Tibial nerve (tissue), 4 donors: ENCODE measurements at regions not wholly inside any gene's neighbourhood (a gene's known extent, or its start where the extent isn't known, plus 50 kb on each side); places are given as distances from the start of the nearest gene placed in this dataset.

Experiments
- DNase-seq, 2 donors: peaks; one replicate each; pipeline ENCODE4 v3.0.0-alpha.2; 2019; ENCODE audit warnings: low spot score in 2 of 2
- H3K27ac ChIP-seq, 4 donors: fragments of 200-600 bp; sonication (generic) in 3 of 4; one replicate each; pipeline ENCODE4 v1.5.1; 2017 to 2019; ENCODE audit warnings: mild to moderate bottlenecking in 1 of 4
- H3K27me3 ChIP-seq, 2 donors: fragments of 200-600 bp; sonication (generic) in 1 of 2; one replicate each; pipeline versions ENCODE4 v1.5.1 to v1.6.0; 2017 to 2019
- H3K36me3 ChIP-seq, 3 donors: fragments of 200-600 bp; sonication (generic); one replicate each; pipeline ENCODE4 v1.5.1; 2018 to 2019
- H3K4me1 ChIP-seq, 4 donors: fragments of 200-600 bp; sonication (generic) in 3 of 4; one replicate each; pipeline ENCODE4 v1.5.1; 2017 to 2019
- H3K4me3 ChIP-seq, 4 donors: fragments of 200-600 bp; sonication (generic) in 3 of 4; one replicate each; pipeline ENCODE4 v1.5.1; 2017 to 2019; ENCODE audit warnings: mild to moderate bottlenecking in 1 of 4, moderate library complexity in 1 of 4
- H3K9me3 ChIP-seq, 4 donors: fragments of 200-600 bp; sonication (generic) in 3 of 4; one replicate each; pipeline ENCODE4 v1.5.1; 2017 to 2019
- CTCF ChIP-seq, 5 experiments: fragments of 200-600 bp in 3 of 5; fragments of 450-650 bp in 2 of 5; sonication (generic) in 3 of 5; IDR thresholded peaks; one replicate each; pipeline ENCODE4 v1.5.1; 2016 to 2019; ENCODE audit warnings: antibody characterized with exemption in 5 of 5, mild to moderate bottlenecking in 3 of 5, moderate library complexity in 2 of 5
- EP300 ChIP-seq, 2 donors: sonication (generic); formaldehyde crosslinking; IDR thresholded peaks; one replicate each; pipeline ENCODE4 v1.6.1; 2017; ENCODE audit warnings: antibody characterized with exemption in 2 of 2, mild to moderate bottlenecking in 1 of 2
- POLR2A ChIP-seq, 2 donors: fragments of 450-650 bp; IDR thresholded peaks; one replicate each; pipeline ENCODE4 v1.6.1; 2017; ENCODE audit warnings: antibody characterized with exemption in 2 of 2, mild to moderate bottlenecking in 2 of 2, moderate library complexity in 2 of 2
- WGBS, 2 donors: methylation state at CpG; one replicate each; pipeline ENCODE4 v1.1.5; 2018; 5-methylcytosine and 5-hydroxymethylcytosine counted together

- Histone ChIP-seq H3K36me3 (no peaks in the 10 kb centered on the region), H3K4me3 (no peak overlapping the region), H3K9me3 (no peaks in the 10 kb centered on the region), H3K4me1 (peaks cover 0 to 20% (median 2%) of the 10 kb centered on the region in 4 donors), H3K27ac (no peak overlapping the region), H3K27me3 (peaks cover 2 to 44% of the 10 kb centered on the region in 2 donors)
- no peak for TF ChIP-seq POLR2A (IDR thresholded peaks at IDR 0.05)
- no peak for TF ChIP-seq EP300 (IDR thresholded peaks at IDR 0.05)
- TF ChIP-seq CTCF (IDR thresholded peaks at IDR 0.05): no peak
- DNase-seq: no peak
- 41 to 54% methylated on average over 5 of the region's 5 CpGs for WGBS, 2 donors
Observed at GRCh38 chr3:127132876-127133275, 60.1 kb upstream of the PRR23E start.

- peaks cover 0 to 20% (median 2%) of the 10 kb centered on the region in 4 donors for H3K4me1 ChIP-seq
- DNase-seq: no peak
- no peaks in the 10 kb centered on the region for H3K36me3 ChIP-seq
- WGBS, 2 donors: 88 to 95% methylated on average over 5 of the region's 5 CpGs
- H3K4me3 ChIP-seq: no peak overlapping the region
- H3K27ac ChIP-seq: no peak overlapping the region
- no peaks in the 10 kb centered on the region for H3K9me3 ChIP-seq
- TF ChIP-seq POLR2A (IDR thresholded peaks at IDR 0.05): no peak
- no peak for TF ChIP-seq CTCF (IDR thresholded peaks at IDR 0.05)
- TF ChIP-seq EP300 (IDR thresholded peaks at IDR 0.05): no peak
- H3K27me3 ChIP-seq: peaks cover 2 to 44% of the 10 kb centered on the region in 2 donors
Observed at GRCh38 chr3:127133971-127134370, 59.0 kb upstream of the PRR23E start.

GRCh38 chr3:127134466-127134865, 58.5 kb upstream of the PRR23E start:
- DNase-seq: no peak
- 65 to 72% methylated on average over 7 of the region's 7 CpGs for WGBS, 2 donors

GRCh38 chr3:127134887-127135240, 58.1 kb upstream of the PRR23E start:
- 80 to 81% methylated on average over 5 of the region's 5 CpGs for WGBS, 2 donors
- Histone ChIP-seq H3K36me3 (no peaks in the 10 kb centered on the region), H3K4me1 (peaks cover 0 to 20% (median 2%) of the 10 kb centered on the region in 4 donors), H3K4me3 (peak overlapping the region in 3 of 4 donors; percentile 0 to 29 (median 15)), H3K27ac (no peak overlapping the region), H3K27me3 (peaks cover 2 to 44% of the 10 kb centered on the region in 2 donors), H3K9me3 (no peaks in the 10 kb centered on the region)
- no peak for TF ChIP-seq EP300 (IDR thresholded peaks at IDR 0.05)
- no peak for TF ChIP-seq POLR2A (IDR thresholded peaks at IDR 0.05)
- no peak for TF ChIP-seq CTCF (IDR thresholded peaks at IDR 0.05)
- DNase-seq: no peak

More at GRCh38 chr3:127134466-127134865, 58.5 kb upstream of the PRR23E start:
- no peak overlapping the region for H3K4me3 ChIP-seq
- no peaks in the 10 kb centered on the region for H3K9me3 ChIP-seq
- H3K27me3 ChIP-seq: peaks cover 2 to 44% of the 10 kb centered on the region in 2 donors
- peaks cover 0 to 20% (median 2%) of the 10 kb centered on the region in 4 donors for H3K4me1 ChIP-seq
- TF ChIP-seq POLR2A (IDR thresholded peaks at IDR 0.05) (no peak), EP300 (IDR thresholded peaks at IDR 0.05) (no peak), CTCF (IDR thresholded peaks at IDR 0.05) (no peak)
- no peaks in the 10 kb centered on the region for H3K36me3 ChIP-seq
- H3K27ac ChIP-seq: no peak overlapping the region

GRCh38 chr3:127135241-127136023, 57.5 kb upstream of the PRR23E start:
- Histone ChIP-seq H3K4me3 (peak overlapping the region; percentile 0 to 29 (median 20)), H3K4me1 (peaks cover 0 to 20% (median 2%) of the 10 kb centered on the region in 4 donors), H3K27ac (no peak overlapping the region), H3K9me3 (no peaks in the 10 kb centered on the region), H3K27me3 (peaks cover 2 to 44% of the 10 kb centered on the region in 2 donors), H3K36me3 (no peaks in the 10 kb centered on the region)
- no peak for TF ChIP-seq POLR2A (IDR thresholded peaks at IDR 0.05)
- TF ChIP-seq CTCF (IDR thresholded peaks at IDR 0.05): no peak
- TF ChIP-seq EP300 (IDR thresholded peaks at IDR 0.05): no peak
- WGBS, 2 donors: 10 to 14% methylated on average over 47 to 53 of the region's 58 CpGs
- no peak for DNase-seq
